ENCODE measurements at regions not wholly inside any gene's neighbourhood (a gene's known extent, or its start where the extent isn't known, plus 50 kb on each side); places are given as distances from the start of the nearest gene placed in this dataset.
A peak's percentile ranks its signal among the peaks of the same experiment; 100 is the strongest.

DNA sequence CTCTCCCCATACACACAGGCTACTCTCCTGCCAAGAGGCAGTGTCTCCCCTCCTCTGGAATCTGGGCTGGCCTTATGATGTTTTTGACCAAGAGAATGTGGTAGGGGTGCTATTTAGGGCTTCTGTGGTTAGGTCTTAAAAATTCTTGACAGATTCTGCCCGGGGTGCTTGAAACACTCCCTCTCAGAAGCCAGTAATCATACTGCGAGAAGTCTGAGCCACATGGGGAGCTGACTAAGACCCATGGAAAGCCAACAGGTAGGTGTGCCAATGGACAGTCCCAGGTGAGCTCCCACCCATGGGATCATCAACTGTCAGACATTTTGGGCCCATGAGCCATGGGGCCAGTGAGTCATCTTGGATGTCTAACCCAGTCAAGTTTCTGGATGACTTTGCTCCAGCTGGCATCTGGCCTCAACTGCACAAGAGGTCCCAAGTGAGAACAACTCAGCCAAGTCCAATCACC is 315.7 kb downstream of the FBXW7 start:
- ChIA-PET CTCF (no interaction called here), POLR2A (interaction anchor here (0.9 kb wide), 1 partner anchor 9 kb away, joined by 4 read pairs; no protein-coding TSS in a partner anchor)
- peaks cover 0 to 14% (median 7%) of the 10 kb centered on the region in 11 donors for H3K9me3 Mint-ChIP-seq
- no peak for ATAC-seq
- no peaks in the 10 kb centered on the region for H3K36me3 ChIP-seq (ENCODE audit: control insufficient read depth in 2 of 3, insufficient read depth in 3 of 3, low read length in 3 of 3)
- no peaks in the 10 kb centered on the region for H3K27me3 ChIP-seq (ENCODE audit: control insufficient read depth in 2 of 2, insufficient read depth in 2 of 2, low read length in 2 of 2)
- H3K27ac Mint-ChIP-seq: peak overlapping the region in 5 of 9 donors; percentile 5 to 56 (median 13)
- no peak overlapping the region for H3K4me3 ChIP-seq (ENCODE audit: low read length)
- intact Hi-C loops (cut with micrococcal nuclease): no loop called here
- H3K4me3 Mint-ChIP-seq: peak overlapping the region in 1 of 10 donors; percentile 30
- no peaks in the 10 kb centered on the region for H3K27me3 Mint-ChIP-seq
- DNase-seq: no peak
- H3K27ac ChIP-seq (ENCODE audit: low read depth, low read length): no peak overlapping the region
- peaks cover 0 to 14% of the 10 kb centered on the region in 2 donors for H3K4me1 ChIP-seq (ENCODE audit: control insufficient read depth in 2 of 2, insufficient read depth in 2 of 2, low read length in 2 of 2)
- H3K9me3 ChIP-seq (ENCODE audit: control insufficient read depth in 2 of 3, low read length in 3 of 3): no peaks in the 10 kb centered on the region
- peaks cover 0 to 52% (median 30%) of the 10 kb centered on the region in 7 donors for H3K4me1 Mint-ChIP-seq
- peaks cover 0 to 21% (median 7%) of the 10 kb centered on the region in 5 donors for H3K36me3 Mint-ChIP-seq

DNA sequence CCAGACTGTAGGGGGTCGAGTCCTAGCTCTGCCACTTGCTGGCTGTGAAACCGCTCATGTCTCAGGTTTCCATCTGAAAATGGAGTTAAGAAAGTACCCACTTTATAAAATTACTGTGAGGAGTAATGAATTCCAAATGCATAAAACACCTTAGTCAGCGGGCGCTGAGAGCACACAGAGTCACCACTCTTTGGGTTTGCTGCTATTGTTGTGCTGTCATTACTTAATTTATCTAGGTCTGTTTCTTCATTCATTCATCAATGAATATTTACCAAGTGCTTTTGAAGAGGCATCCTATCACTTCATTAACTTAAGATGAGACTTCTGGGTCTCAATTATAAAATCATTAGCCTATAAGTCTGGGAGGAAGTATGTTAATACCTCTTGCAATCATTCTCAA is 317.3 kb downstream of the FBXW7 start:
- Mint-ChIP-seq H3K9me3 (peaks cover 0 to 28% (median 12%) of the 10 kb centered on the region in 11 donors), H3K27me3 (peaks cover 0 to 2% (median 0%) of the 10 kb centered on the region in 5 donors), H3K27ac (peak overlapping the region in 2 of 9 donors; percentile 14 to 43), H3K36me3 (peaks cover 2 to 26% (median 13%) of the 10 kb centered on the region in 5 donors), H3K4me1 (peaks cover 0 to 50% (median 30%) of the 10 kb centered on the region in 7 donors), H3K4me3 (peak overlapping the region in 1 of 10 donors; percentile 9)
- DNase-seq: no peak
- ChIA-PET POLR2A (no interaction called here), CTCF (no interaction called here)
- Histone ChIP-seq H3K4me3 (ENCODE audit: low read length) (no peak overlapping the region), H3K36me3 (ENCODE audit: control insufficient read depth in 2 of 3, insufficient read depth in 3 of 3, low read length in 3 of 3) (no peaks in the 10 kb centered on the region), H3K27me3 (ENCODE audit: control insufficient read depth in 2 of 2, insufficient read depth in 2 of 2, low read length in 2 of 2) (no peaks in the 10 kb centered on the region), H3K4me1 (ENCODE audit: control insufficient read depth in 2 of 2, insufficient read depth in 2 of 2, low read length in 2 of 2) (peaks cover 0 to 14% of the 10 kb centered on the region in 2 donors), H3K9me3 (ENCODE audit: control insufficient read depth in 2 of 3, low read length in 3 of 3) (no peaks in the 10 kb centered on the region), H3K27ac (ENCODE audit: low read depth, low read length) (no peak overlapping the region)
- ATAC-seq: no peak
- intact Hi-C loops (cut with micrococcal nuclease): no loop called here

DNA sequence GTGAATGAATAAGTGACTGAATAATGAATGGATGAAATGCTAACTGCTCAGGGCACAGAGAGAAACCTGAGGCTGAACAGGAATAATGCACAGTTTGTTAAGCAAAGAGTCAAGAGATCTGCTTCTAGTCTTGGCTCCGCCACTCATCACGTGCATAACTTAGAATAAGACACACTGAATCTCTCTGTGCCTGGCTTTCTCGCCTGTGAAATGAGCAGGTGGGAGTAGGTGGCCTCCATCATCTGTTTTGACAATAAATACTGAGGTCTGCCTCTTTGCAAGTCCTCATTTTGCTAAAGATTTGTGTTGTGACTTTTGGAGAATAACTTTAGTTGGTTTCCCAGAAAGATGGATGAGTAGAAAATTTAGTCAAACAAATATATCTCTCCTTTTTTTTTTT is 318.0 kb downstream of the FBXW7 start:
- ChIA-PET CTCF (no interaction called here), POLR2A (no interaction called here)
- DNase-seq (no peak), ATAC-seq (no peak)
- intact Hi-C loops (cut with micrococcal nuclease): no loop called here
- H3K36me3 Mint-ChIP-seq: peaks cover 8 to 24% (median 15%) of the 10 kb centered on the region in 5 donors
- H3K9me3 ChIP-seq (ENCODE audit: control insufficient read depth in 2 of 3, low read length in 3 of 3): no peaks in the 10 kb centered on the region
- no peak overlapping the region for H3K27ac Mint-ChIP-seq
- no peaks in the 10 kb centered on the region for H3K36me3 ChIP-seq (ENCODE audit: control insufficient read depth in 2 of 3, insufficient read depth in 3 of 3, low read length in 3 of 3)
- no peak overlapping the region for H3K4me3 Mint-ChIP-seq
- H3K4me1 Mint-ChIP-seq: peaks cover 0 to 47% (median 30%) of the 10 kb centered on the region in 7 donors
- no peak overlapping the region for H3K27ac ChIP-seq (ENCODE audit: low read depth, low read length)
- H3K27me3 Mint-ChIP-seq: peaks cover 0 to 3% (median 0%) of the 10 kb centered on the region in 5 donors
- H3K4me1 ChIP-seq (ENCODE audit: control insufficient read depth in 2 of 2, insufficient read depth in 2 of 2, low read length in 2 of 2): peaks cover 0 to 14% of the 10 kb centered on the region in 2 donors
- H3K4me3 ChIP-seq (ENCODE audit: low read length): no peak overlapping the region
- H3K9me3 Mint-ChIP-seq: peaks cover 0 to 28% (median 13%) of the 10 kb centered on the region in 11 donors
- no peaks in the 10 kb centered on the region for H3K27me3 ChIP-seq (ENCODE audit: control insufficient read depth in 2 of 2, insufficient read depth in 2 of 2, low read length in 2 of 2)

DNA sequence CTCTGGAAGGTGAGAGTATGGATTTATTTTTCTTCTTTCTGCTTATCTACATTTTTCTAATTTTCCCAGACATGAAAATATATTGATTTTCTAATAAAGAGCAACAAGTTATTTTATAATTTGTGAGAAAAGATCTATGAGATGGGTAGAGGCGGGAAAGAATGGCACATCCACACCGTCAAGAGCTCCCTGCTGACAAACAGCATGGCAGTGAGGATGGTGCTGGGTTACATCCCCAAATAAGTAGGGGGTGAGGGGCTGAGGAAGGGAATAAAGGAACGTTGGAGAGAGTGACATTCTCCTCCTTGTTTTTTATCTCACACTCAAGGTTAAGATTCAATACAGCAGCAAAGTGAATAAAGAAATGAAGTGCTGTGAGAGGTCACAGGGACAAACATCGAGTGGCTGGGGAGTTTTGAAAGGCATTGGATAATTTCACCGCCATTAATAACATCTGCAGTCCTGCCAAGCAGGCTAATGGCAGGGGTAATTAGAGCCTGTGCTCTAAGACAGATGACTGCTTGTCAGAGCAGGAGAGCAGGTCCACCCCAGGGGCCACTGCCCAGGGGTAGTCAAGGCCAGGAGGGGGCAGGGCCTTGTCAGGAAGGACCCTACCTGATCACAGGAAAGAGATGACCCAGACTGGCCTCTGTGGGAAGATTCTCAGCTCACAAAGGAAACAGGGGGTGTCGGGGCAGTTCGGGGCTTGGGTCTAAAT is 323.8 kb downstream of the FBXW7 start:
- H3K9me3 ChIP-seq (ENCODE audit: control insufficient read depth in 2 of 3, low read length in 3 of 3): no peaks in the 10 kb centered on the region
- Mint-ChIP-seq H3K9me3 (peaks cover 0 to 28% (median 11%) of the 10 kb centered on the region in 11 donors), H3K4me3 (no peak overlapping the region), H3K27ac (peak overlapping the region in 1 of 9 donors; percentile 84), H3K27me3 (peaks cover 0 to 16% (median 0%) of the 10 kb centered on the region in 5 donors), H3K36me3 (peaks cover 4 to 18% (median 15%) of the 10 kb centered on the region in 5 donors), H3K4me1 (peaks cover 0 to 4% (median 0%) of the 10 kb centered on the region in 7 donors)
- ATAC-seq (no peak), DNase-seq (no peak)
- POLR2A ChIA-PET: no interaction called here
- no peak overlapping the region for H3K4me3 ChIP-seq (ENCODE audit: low read length)
- no peaks in the 10 kb centered on the region for H3K27me3 ChIP-seq (ENCODE audit: control insufficient read depth in 2 of 2, insufficient read depth in 2 of 2, low read length in 2 of 2)
- H3K36me3 ChIP-seq (ENCODE audit: control insufficient read depth in 2 of 3, insufficient read depth in 3 of 3, low read length in 3 of 3): no peaks in the 10 kb centered on the region
- no peak overlapping the region for H3K27ac ChIP-seq (ENCODE audit: low read depth, low read length)
- H3K4me1 ChIP-seq (ENCODE audit: control insufficient read depth in 2 of 2, insufficient read depth in 2 of 2, low read length in 2 of 2): no peaks in the 10 kb centered on the region
- intact Hi-C loops (cut with micrococcal nuclease): no loop called here
- CTCF ChIA-PET: no interaction called here

DNA sequence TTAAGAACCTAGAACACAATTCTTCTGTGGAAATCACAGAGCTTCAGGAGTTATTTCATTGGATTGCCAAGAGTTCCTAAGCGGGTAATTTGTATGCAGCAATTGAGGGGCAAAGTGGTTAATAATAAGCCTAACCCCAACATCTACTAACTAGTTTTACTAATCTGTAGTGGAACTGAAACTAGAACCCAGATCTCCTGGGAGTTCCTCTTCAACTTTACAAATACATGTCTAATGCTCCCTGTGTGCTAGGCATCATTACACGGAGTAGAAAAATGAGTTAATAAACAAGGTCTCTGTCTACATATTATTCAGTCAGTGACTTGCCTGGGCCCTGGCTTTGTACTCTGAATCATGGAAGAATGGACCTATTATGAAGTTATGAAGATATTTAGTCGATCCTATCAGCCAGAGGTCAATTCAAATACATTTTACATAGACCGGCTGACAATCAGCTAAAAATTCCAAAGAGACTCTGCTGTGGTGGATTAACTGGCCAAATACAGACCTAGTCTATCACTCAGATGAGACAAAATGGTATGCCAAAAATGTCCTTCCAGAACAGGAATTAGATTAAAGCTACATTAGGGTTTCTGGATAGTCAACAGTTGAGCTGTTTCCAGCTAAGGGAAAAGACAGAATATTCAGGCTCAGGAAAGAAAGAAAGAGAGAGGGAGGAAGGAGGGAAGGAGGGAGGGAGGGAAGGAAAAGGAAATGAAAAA is 326.0 kb downstream of the FBXW7 start:
- peaks cover 0 to 8% (median 0%) of the 10 kb centered on the region in 7 donors for H3K4me1 Mint-ChIP-seq
- intact Hi-C loops (cut with micrococcal nuclease): no loop called here
- no peak for DNase-seq
- Histone ChIP-seq H3K4me1 (ENCODE audit: control insufficient read depth in 2 of 2, insufficient read depth in 2 of 2, low read length in 2 of 2) (no peaks in the 10 kb centered on the region), H3K36me3 (ENCODE audit: control insufficient read depth in 2 of 3, insufficient read depth in 3 of 3, low read length in 3 of 3) (no peaks in the 10 kb centered on the region), H3K4me3 (ENCODE audit: low read length) (no peak overlapping the region), H3K9me3 (ENCODE audit: control insufficient read depth in 2 of 3, low read length in 3 of 3) (no peaks in the 10 kb centered on the region), H3K27me3 (ENCODE audit: control insufficient read depth in 2 of 2, insufficient read depth in 2 of 2, low read length in 2 of 2) (no peaks in the 10 kb centered on the region), H3K27ac (ENCODE audit: low read depth, low read length) (no peak overlapping the region)
- H3K36me3 Mint-ChIP-seq: peaks cover 2 to 15% (median 8%) of the 10 kb centered on the region in 5 donors
- H3K9me3 Mint-ChIP-seq: peaks cover 0 to 17% (median 8%) of the 10 kb centered on the region in 11 donors
- H3K27me3 Mint-ChIP-seq: peaks cover 0 to 18% (median 0%) of the 10 kb centered on the region in 5 donors
- no peak overlapping the region for H3K4me3 Mint-ChIP-seq
- ChIA-PET CTCF (interaction anchor here (1.0 kb wide), 1 partner anchor 452 kb away, joined by 3 read pairs; no protein-coding TSS in a partner anchor), POLR2A (interaction anchor here (0.8 to 0.9 kb wide), 2 partner anchors 110 to 407 kb away, joined by 3 to 4 read pairs; no protein-coding TSS in a partner anchor)
- H3K27ac Mint-ChIP-seq: no peak overlapping the region
- ATAC-seq: no peak

DNA sequence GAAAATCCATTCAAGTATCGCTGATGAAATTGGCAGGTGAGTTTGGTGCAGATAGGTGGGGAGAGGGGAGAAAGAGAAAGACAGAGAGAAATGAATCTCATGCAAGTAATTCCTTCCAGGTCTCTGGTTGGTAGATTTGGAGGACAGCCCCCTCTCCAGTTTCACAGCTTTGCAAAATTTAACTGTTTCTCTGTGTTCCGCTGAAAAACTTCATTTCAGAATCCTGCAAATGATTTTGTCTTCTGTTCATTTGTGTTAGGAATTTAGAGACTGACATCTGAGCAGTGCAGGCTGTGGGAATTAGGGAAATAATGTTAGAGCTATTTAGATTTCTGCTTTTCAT is 328.5 kb downstream of the FBXW7 start:
- H3K27ac Mint-ChIP-seq: no peak overlapping the region

More for the DNA sequence above, 328.5 kb downstream of the FBXW7 start:
- peaks cover 0 to 16% (median 4%) of the 10 kb centered on the region in 5 donors for H3K27me3 Mint-ChIP-seq
- peaks cover 0 to 9% (median 0%) of the 10 kb centered on the region in 11 donors for H3K9me3 Mint-ChIP-seq
- peaks cover 0 to 8% (median 4%) of the 10 kb centered on the region in 5 donors for H3K36me3 Mint-ChIP-seq
- DNase-seq (no peak), ATAC-seq (no peak)
- ChIA-PET POLR2A (interaction anchor here (0.9 kb wide), 1 partner anchor 106 kb away, joined by 3 read pairs; no protein-coding TSS in a partner anchor), CTCF (no interaction called here)
- intact Hi-C loops (cut with micrococcal nuclease): no loop called here
- peak overlapping the region in 1 of 10 donors; percentile 8 for H3K4me3 Mint-ChIP-seq
- Histone ChIP-seq H3K4me1 (ENCODE audit: control insufficient read depth in 2 of 2, insufficient read depth in 2 of 2, low read length in 2 of 2) (no peaks in the 10 kb centered on the region), H3K9me3 (ENCODE audit: control insufficient read depth in 2 of 3, low read length in 3 of 3) (no peaks in the 10 kb centered on the region), H3K36me3 (ENCODE audit: control insufficient read depth in 2 of 3, insufficient read depth in 3 of 3, low read length in 3 of 3) (no peaks in the 10 kb centered on the region), H3K27me3 (ENCODE audit: control insufficient read depth in 2 of 2, insufficient read depth in 2 of 2, low read length in 2 of 2) (no peaks in the 10 kb centered on the region), H3K27ac (ENCODE audit: low read depth, low read length) (no peak overlapping the region), H3K4me3 (ENCODE audit: low read length) (no peak overlapping the region)
- peaks cover 0 to 13% (median 0%) of the 10 kb centered on the region in 7 donors for H3K4me1 Mint-ChIP-seq
